Heart left ventricle (tissue), 16 donors: ENCODE measurements at regions not wholly inside any gene's neighbourhood (a gene's known extent, or its start where the extent isn't known, plus 50 kb on each side); places are given as distances from the start of the nearest gene placed in this dataset.

ENCODE experiments used
- ATAC-seq, 4 donors: fragments of 200-7000 bp; cut with Tn5 transposase; one replicate each; pipeline ENCODE4 v1.9.1; 2020 to 2022; ENCODE audit warnings: moderate library complexity in 4 of 4, mild to moderate bottlenecking in 3 of 4, moderate number of reproducible peaks in 1 of 4
- DNase-seq, 5 donors: peaks; one replicate each; pipeline ENCODE4 v3.0.0-alpha.2; 2020
- H3K27ac ChIP-seq, 12 donors: fragments of 200-600 bp; sonication (generic) in 4 of 12; one replicate each; pipeline versions ENCODE4 v1.5.0 to v1.8.0; 2016 to 2022; ENCODE audit warnings: mild to moderate bottlenecking in 2 of 12
- H3K27me3 ChIP-seq, 9 donors: fragments of 200-600 bp; sonication (generic) in 2 of 9; one replicate each; pipeline versions ENCODE4 v1.5.1 to v1.8.0; 2016 to 2022; ENCODE audit warnings: mild to moderate bottlenecking in 3 of 9
- H3K36me3 ChIP-seq, 9 donors: fragments of 200-600 bp; sonication (generic) in 2 of 9; one replicate each; pipeline versions ENCODE4 v1.5.0 to v1.8.0; 2018 to 2022; ENCODE audit warnings: mild to moderate bottlenecking in 2 of 9
- H3K4me1 ChIP-seq, 12 donors: fragments of 200-600 bp; sonication (generic) in 4 of 12; one replicate each; pipeline versions ENCODE4 v1.5.0 to v1.8.0; 2016 to 2022; ENCODE audit warnings: mild to moderate bottlenecking in 3 of 12
- H3K4me3 ChIP-seq, 12 donors: fragments of 200-600 bp; sonication (generic) in 4 of 12; one replicate each; pipeline versions ENCODE4 v1.5.0 to v1.8.0; 2017 to 2022; ENCODE audit warnings: mild to moderate bottlenecking in 9 of 12, moderate library complexity in 4 of 12
- H3K9me3 ChIP-seq, 12 donors: fragments of 200-600 bp; sonication (generic) in 4 of 12; one replicate each; pipeline versions ENCODE4 v1.5.0 to v1.8.0; 2016 to 2022; ENCODE audit warnings: mild to moderate bottlenecking in 1 of 12
- POLR2A ChIP-seq, 2 donors: fragments of 450-650 bp; IDR thresholded peaks; one replicate each; pipeline ENCODE4 v1.6.1; 2017; ENCODE audit warnings: antibody characterized with exemption in 2 of 2, mild to moderate bottlenecking in 2 of 2, moderate library complexity in 2 of 2
- WGBS, 4 donors: extraction: QIAGEN DNeasy Blood & Tissue Kit in 2 of 4; methylation state at CpG; one replicate each; pipeline versions ENCODE4 v1.1.5 to v1.1.7; 2013 to 2018; 5-methylcytosine and 5-hydroxymethylcytosine counted together
- intact Hi-C, 10 donors: fragments of 100-400 bp; cut with DNase I; formaldehyde crosslinking; loops; one replicate each; pipeline versions ENCODE4 v1.11.1 to v1.14.2; 2022
- TF ChIP-seq, protein P1 (sequence below), 12 donors: fragments of 200-600 bp; sonication (generic) in 4 of 12; IDR thresholded peaks; one replicate each; pipeline versions ENCODE4 v1.5.0 to v1.8.0; 2018 to 2022; ENCODE audit warnings: antibody characterized with exemption in 12 of 12, mild to moderate bottlenecking in 5 of 12
- donor health status: ischemic (EF 13 %, LVEDD 7.1; RV severe dilation, severe dysfunction).
- donor health status: healthy with polysubstance abuse.
- donor health status: DM: no; HTN: yes; CAD: no.
- donor health status: DM: no; HTN: no; CAD: no.
- donor health status: ischemic (EF 25% LVEDD 6.9; RV normal size, moderate dysfunction).
- donor health status: ischemic (EF 25% LVEDD 5.7; RV mildly dilated, moderate dysfunction).
- donor health status: healthy.
- donor health status: DM: yes; HTN: yes; CAD: no.
- donor health status: ischemic (EF 35%, LVEDD 5.7; RV mildly dilated, moderate dysfunction).
- donor health status: nonischemic (EF 11% LVEDD 7.7; RV severe dilation, severe dysfunction).
- donor health status: DM: yes; HTN: yes; CAD: no.
- donor health status: PGD.
- donor health status: ischemic (EF 29% LVEDD 5.4; RV normal size, mild dysfunction).
- donor health status: nonischemic (EF 23%, LVEDD 6.1; RV moderate dilation, normal function).

DNA sequence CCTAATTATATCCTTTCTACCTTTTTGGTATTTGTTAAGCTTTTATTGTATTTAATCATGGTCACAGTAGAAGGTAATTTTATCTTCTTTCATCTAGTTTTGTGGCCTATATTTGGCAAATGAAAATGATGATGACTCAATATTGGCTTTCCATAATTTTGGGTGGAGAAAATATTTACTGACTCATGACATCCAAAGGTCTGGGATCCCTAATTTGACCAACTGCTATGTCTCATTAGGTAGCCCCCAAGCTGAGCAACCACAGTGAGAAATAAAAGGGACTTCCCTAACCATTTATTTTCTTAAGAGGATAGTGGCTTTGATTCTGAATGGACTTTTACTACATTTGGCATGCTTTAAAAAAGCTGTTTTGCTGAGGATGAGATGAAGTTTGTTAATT lies 289.5 kb downstream of the RMST start:
- Histone ChIP-seq H3K4me3 (no peak overlapping the region), H3K27ac (no peak overlapping the region), H3K9me3 (no peaks in the 10 kb centered on the region), H3K4me1 (peaks cover 0 to 8% (median 0%) of the 10 kb centered on the region in 12 donors), H3K36me3 (no peaks in the 10 kb centered on the region), H3K27me3 (no peaks in the 10 kb centered on the region)
- no peak for TF ChIP-seq POLR2A (IDR thresholded peaks at IDR 0.05)
- TF ChIP-seq, protein P1, sequence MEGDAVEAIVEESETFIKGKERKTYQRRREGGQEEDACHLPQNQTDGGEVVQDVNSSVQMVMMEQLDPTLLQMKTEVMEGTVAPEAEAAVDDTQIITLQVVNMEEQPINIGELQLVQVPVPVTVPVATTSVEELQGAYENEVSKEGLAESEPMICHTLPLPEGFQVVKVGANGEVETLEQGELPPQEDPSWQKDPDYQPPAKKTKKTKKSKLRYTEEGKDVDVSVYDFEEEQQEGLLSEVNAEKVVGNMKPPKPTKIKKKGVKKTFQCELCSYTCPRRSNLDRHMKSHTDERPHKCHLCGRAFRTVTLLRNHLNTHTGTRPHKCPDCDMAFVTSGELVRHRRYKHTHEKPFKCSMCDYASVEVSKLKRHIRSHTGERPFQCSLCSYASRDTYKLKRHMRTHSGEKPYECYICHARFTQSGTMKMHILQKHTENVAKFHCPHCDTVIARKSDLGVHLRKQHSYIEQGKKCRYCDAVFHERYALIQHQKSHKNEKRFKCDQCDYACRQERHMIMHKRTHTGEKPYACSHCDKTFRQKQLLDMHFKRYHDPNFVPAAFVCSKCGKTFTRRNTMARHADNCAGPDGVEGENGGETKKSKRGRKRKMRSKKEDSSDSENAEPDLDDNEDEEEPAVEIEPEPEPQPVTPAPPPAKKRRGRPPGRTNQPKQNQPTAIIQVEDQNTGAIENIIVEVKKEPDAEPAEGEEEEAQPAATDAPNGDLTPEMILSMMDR (IDR thresholded peaks at IDR 0.05): no peak
- intact Hi-C loops: no loop called here
- ATAC-seq (no peak), DNase-seq (no peak)

DNA sequence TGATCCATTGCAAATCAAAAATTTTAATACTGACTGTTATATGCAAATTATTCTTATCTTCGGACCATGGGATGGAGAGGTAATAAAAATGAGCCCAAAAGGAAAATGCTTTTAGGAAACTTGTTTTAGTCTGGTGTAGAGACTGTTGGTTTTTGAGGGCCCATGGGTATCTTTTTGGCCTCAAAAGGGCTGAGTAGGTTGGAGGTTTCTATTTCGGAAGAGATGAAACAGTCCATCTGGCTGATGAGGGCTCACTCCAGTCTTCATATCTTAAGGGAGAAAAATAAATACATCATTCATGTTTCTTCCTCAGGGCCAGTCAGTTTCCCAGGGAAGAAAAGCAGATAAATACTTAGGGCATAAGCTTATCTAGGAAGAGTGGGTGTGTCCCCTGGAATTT lies 290.7 kb downstream of the RMST start:
- Histone ChIP-seq H3K4me1 (peaks cover 0 to 8% (median 0%) of the 10 kb centered on the region in 12 donors), H3K27me3 (no peaks in the 10 kb centered on the region), H3K9me3 (no peaks in the 10 kb centered on the region), H3K36me3 (no peaks in the 10 kb centered on the region), H3K4me3 (no peak overlapping the region), H3K27ac (no peak overlapping the region)
- 64 to 78% (median 72%) methylated on average over 2 of the region's 2 CpGs for WGBS, 4 donors
- DNase-seq (no peak), ATAC-seq (no peak)
- intact Hi-C loops: no loop called here
- TF ChIP-seq, protein P1 (IDR thresholded peaks at IDR 0.05): no peak
- no peak for TF ChIP-seq POLR2A (IDR thresholded peaks at IDR 0.05)

DNA sequence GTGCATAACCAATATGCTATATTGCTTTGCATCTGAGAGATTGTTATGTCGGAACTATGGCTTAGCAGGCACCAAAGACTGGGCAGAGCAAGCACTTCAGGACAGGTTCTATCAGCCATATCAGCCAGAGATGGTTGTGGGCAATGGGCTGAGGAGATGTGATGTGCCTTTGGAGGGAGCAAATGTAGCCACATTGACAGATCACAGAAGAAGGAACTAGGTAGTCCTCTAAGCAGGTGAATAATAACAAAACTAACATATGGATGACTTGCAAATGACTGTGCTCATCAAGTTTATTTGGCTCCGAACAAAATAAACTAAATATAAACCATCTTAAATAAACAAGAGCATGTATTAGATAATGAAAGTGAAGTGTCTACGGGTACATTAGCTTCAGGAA lies 291.7 kb downstream of the RMST start:
- no peak overlapping the region for H3K27ac ChIP-seq

DNA sequence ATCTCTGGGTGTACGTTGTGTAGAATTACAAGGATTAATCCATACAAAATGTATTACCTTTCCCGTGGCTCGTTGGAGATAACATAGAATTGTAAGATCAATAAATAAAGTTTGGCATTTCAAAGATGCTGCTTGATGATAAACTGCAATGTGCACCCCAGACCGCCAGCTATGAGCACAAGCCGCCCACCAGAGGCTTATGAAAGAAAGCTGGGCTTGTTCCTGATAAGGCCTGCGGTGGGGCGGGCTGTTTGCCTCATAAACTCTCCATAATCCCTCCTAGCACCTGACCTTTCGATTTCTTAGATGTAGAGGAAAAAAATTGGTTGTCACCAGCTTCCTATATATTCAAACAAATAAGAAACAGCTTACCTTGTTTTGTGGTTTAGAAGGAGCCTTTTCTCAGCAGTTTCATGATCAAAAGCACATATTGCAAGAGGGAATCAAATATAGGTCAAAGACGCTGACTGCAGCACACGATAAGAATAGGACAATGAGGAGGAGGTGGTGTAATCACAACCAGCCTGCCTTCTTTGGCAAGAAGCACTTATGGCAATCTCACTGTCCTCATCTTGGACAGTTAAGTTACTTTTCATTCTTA lies 293.6 kb downstream of the RMST start:
- intact Hi-C loops: no loop called here
- H3K9me3 ChIP-seq: no peaks in the 10 kb centered on the region
- no peaks in the 10 kb centered on the region for H3K27me3 ChIP-seq
- DNase-seq: no peak
- no peak overlapping the region for H3K4me3 ChIP-seq
- 68 to 75% (median 71%) methylated on average over 10 of the region's 10 CpGs for WGBS, 4 donors
- H3K4me1 ChIP-seq: peaks cover 0 to 9% (median 0%) of the 10 kb centered on the region in 12 donors
- H3K27ac ChIP-seq: peak overlapping the region in 8 of 12 donors; percentile 27 to 78 (median 51)
- ATAC-seq: peak in 1 of 4 donors; percentile 50
- no peaks in the 10 kb centered on the region for H3K36me3 ChIP-seq
- no peak for TF ChIP-seq POLR2A (IDR thresholded peaks at IDR 0.05)
- TF ChIP-seq, protein P1 (IDR thresholded peaks at IDR 0.05): no peak

More for the DNA sequence above, 291.7 kb downstream of the RMST start:
- no peak for TF ChIP-seq POLR2A (IDR thresholded peaks at IDR 0.05)
- TF ChIP-seq, protein P1 (IDR thresholded peaks at IDR 0.05): no peak
- DNase-seq (no peak), ATAC-seq (no peak)
- H3K36me3 ChIP-seq: no peaks in the 10 kb centered on the region
- WGBS, 4 donors: 79 to 88% (median 85%) methylated on average over 3 of the region's 3 CpGs
- no peaks in the 10 kb centered on the region for H3K9me3 ChIP-seq
- peaks cover 0 to 9% (median 0%) of the 10 kb centered on the region in 12 donors for H3K4me1 ChIP-seq
- no peaks in the 10 kb centered on the region for H3K27me3 ChIP-seq
- intact Hi-C loops: no loop called here
- H3K4me3 ChIP-seq: no peak overlapping the region
